HCT116 (cell line): ENCODE measurements at regions not wholly inside any gene's neighbourhood (a gene's known extent, or its start where the extent isn't known, plus 50 kb on each side); places are given as distances from the start of the nearest gene placed in this dataset.
"Not testable (repeated sequence)": the region's sequence is repeated elsewhere in the genome, so short reads cannot be mapped to it uniquely, and the experiment has no call there.

Experiments
- ATAC-seq: fragments of 200-7000 bp; cut with Tn5 transposase; 2 replicates; pipeline ENCODE4 v1.9.1; 2020; ENCODE audit warnings: mild to moderate bottlenecking, moderate library complexity
- BruUV-seq: library from RNA; stranded (reverse); fragments of 400-500 nt; replicated peaks from 2 replicates; lab custom pipeline; 2021; lab: Mats Ljungman, UMichigan
- CTCF ChIA-PET: fragments of 300-600 bp; sonication (Branson Sonifier 250); formaldehyde crosslinking; loops from one replicate; lab custom pipeline; 2021; ENCODE audit warnings: antibody characterized with exemption; lab: Charles Lee
- POLR2A ChIA-PET: fragments of 300-600, 350-600 bp; sonication (Branson Sonifier 250); formaldehyde crosslinking; loops from one replicate; lab custom pipeline; 2021; ENCODE audit warnings: antibody characterized with exemption; lab: Charles Lee
- RAD21 ChIA-PET, 2 experiments: fragments of 300-600 bp; sonication (Branson Sonifier 250); formaldehyde crosslinking; loops; one replicate each; lab custom pipeline; 2023; ENCODE audit warnings: low total read pairs in 2 of 2; ENCODE audit not compliant: uncharacterized antibody in 2 of 2, unreplicated experiment in 2 of 2, low non-redundant PET in 1 of 2; lab: Charles Lee
- DNase-seq: peaks from one replicate; pipeline ENCODE4 v3.0.0-alpha.2; 2010; ENCODE audit warnings: low read depth, low spot score
- H2AFZ ChIP-seq: fragments of 200-600 bp; shearing (Covaris generic), sonication (generic); 2 replicates; pipeline ENCODE4 v1.6.1; 2017; ENCODE audit warnings: low read depth, mixed run types, mixed read lengths, antibody characterized with exemption, low read length; ENCODE audit not compliant: poor library complexity, severe bottlenecking
- H3K27ac ChIP-seq: 2 replicates; pipeline ENCODE4 v1.5.1; 2012; ENCODE audit warnings: low read depth, low read length
- H3K27me3 ChIP-seq: fragments of 200-600 bp; sonication (generic); 2 replicates; pipeline ENCODE4 v1.6.1; 2016; ENCODE audit warnings: mixed run types, low read length, mixed read lengths; ENCODE audit not compliant: insufficient read depth
- H3K36me3 ChIP-seq, 2 experiments: fragments of 200-500 bp in 1 of 2; fragments of 200-600 bp in 1 of 2; sonication (Bioruptor generic) in 1 of 2; sonication (generic) in 1 of 2; 2 replicates each; pipeline versions ENCODE4 v1.5.1 to v1.6.1; 2014 to 2016; ENCODE audit warnings: low read length in 2 of 2, inconsistent platforms in 1 of 2, mixed read lengths in 1 of 2, mixed run types in 1 of 2; ENCODE audit not compliant: insufficient read depth in 2 of 2, control insufficient read depth in 1 of 2
- H3K4me1 ChIP-seq, 2 experiments: fragments of 200-600 bp in 1 of 2; sonication (generic) in 1 of 2; 2 replicates each; pipeline versions ENCODE4 v1.5.1 to v1.6.1; 2012 to 2017; ENCODE audit warnings: low read length in 2 of 2, inconsistent platforms in 1 of 2, mild to moderate bottlenecking in 1 of 2, mixed read lengths in 1 of 2, mixed run types in 1 of 2, moderate library complexity in 1 of 2; ENCODE audit not compliant: insufficient read depth in 2 of 2, control insufficient read depth in 1 of 2
- H3K4me2 ChIP-seq: fragments of 200-600 bp; sonication (generic); 2 replicates; pipeline ENCODE4 v1.6.1; 2017; ENCODE audit warnings: mixed run types, low read length, mixed read lengths
- H3K4me3 ChIP-seq, 2 experiments: fragments of 200-600 bp in 1 of 2; sonication (generic) in 1 of 2; replicated peaks in 1 of 2; 2 replicates each; pipeline ENCODE4 v1.5.1; 2011 to 2016; ENCODE audit warnings: low read length in 2 of 2, control low read depth in 1 of 2, low read depth in 1 of 2, mild to moderate bottlenecking in 1 of 2, mixed read lengths in 1 of 2, mixed run types in 1 of 2
- H3K79me2 ChIP-seq: fragments of 200-600 bp; sonication (generic); 2 replicates; pipeline ENCODE4 v1.6.1; 2017; ENCODE audit warnings: mild to moderate bottlenecking, mixed run types, low read length, moderate library complexity, mixed read lengths; ENCODE audit not compliant: insufficient read depth
- H3K9ac ChIP-seq: fragments of 200-600 bp; sonication (generic); 2 replicates; pipeline ENCODE4 v1.6.1; 2016; ENCODE audit warnings: low read length, mixed read lengths
- H3K9me2 ChIP-seq: fragments of 200-600 bp; sonication (generic), shearing (Covaris generic); 2 replicates; pipeline ENCODE4 v1.6.1; 2017; ENCODE audit warnings: mixed run types, mild to moderate bottlenecking, moderate library complexity; ENCODE audit not compliant: insufficient read depth
- H3K9me3 ChIP-seq, 2 experiments: fragments of 200-500 bp in 1 of 2; fragments of 200-600 bp in 1 of 2; sonication (Bioruptor generic) in 1 of 2; sonication (generic) in 1 of 2; 2 replicates each; pipeline ENCODE4 v1.6.1; 2014 to 2017; ENCODE audit warnings: low read length in 2 of 2, mixed read lengths in 2 of 2, inconsistent platforms in 1 of 2, low read depth in 1 of 2, mild to moderate bottlenecking in 1 of 2, mixed run types in 1 of 2, moderate library complexity in 1 of 2; ENCODE audit not compliant: control insufficient read depth in 1 of 2, insufficient read depth in 1 of 2
- H4K20me1 ChIP-seq: fragments of 200-600 bp; sonication (generic), shearing (Covaris generic); 2 replicates; pipeline ENCODE4 v1.6.1; 2017; ENCODE audit warnings: mixed run types, mild to moderate bottlenecking, moderate library complexity; ENCODE audit not compliant: insufficient read depth
- intact Hi-C: fragments of 100-400 bp; cut with micrococcal nuclease; formaldehyde crosslinking; loops from 2 replicates; pipeline ENCODE4 v1.10.0; 2022

DNA sequence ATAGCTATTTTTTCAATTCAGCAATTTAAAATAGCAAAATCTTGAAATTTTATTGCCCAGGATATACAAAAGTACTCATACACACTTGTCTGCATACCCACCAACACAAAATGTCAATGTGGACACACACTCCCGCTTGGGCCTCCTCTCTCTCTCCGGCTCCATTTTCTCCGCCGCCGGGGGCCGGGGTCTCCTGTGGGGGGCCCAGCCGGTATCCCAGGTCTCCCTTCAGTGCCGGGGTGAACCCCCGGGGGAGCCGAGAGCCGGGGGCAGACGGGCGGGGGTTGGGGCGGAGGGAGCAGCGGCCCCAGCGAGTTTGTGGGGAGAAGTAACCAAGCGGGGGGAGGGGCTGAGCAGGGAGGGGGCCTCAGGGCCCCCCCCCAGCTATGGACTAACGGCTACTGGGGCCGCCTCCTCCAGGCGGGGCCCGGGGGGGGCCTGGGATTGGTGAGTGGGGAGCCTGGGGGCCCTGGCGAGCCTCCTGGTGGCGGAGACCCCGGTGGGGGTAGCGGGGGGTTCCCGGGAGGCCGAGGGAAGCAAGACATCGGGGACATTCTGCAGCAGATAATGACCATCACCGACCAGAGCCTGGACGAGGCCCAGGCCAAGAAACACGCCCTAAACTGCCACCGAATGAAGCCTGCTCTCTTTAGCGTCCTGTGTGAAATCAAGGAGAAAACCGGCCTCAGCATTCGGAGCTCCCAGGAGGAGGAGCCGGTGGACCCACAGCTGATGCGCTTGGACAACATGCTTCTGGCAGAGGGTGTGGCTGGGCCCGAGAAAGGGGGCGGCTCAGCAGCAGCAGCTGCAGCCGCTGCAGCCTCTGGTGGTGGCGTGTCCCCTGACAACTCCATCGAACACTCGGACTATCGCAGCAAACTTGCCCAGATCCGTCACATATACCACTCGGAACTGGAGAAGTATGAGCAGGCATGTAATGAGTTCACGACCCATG, 56.6 kb downstream of the CHST2 start:
- H3K4me2 ChIP-seq, DNase-seq, H2AFZ ChIP-seq, H3K27ac ChIP-seq, RAD21 ChIA-PET, H3K27me3 ChIP-seq, intact Hi-C loops, ATAC-seq, H3K36me3 ChIP-seq, H3K4me1 ChIP-seq, H3K9me2 ChIP-seq, H3K4me3 ChIP-seq, H3K9ac ChIP-seq, CTCF ChIA-PET, POLR2A ChIA-PET, H3K9me3 ChIP-seq, BruUV-seq, H4K20me1 ChIP-seq, H3K79me2 ChIP-seq: not testable (repeated sequence)

DNA sequence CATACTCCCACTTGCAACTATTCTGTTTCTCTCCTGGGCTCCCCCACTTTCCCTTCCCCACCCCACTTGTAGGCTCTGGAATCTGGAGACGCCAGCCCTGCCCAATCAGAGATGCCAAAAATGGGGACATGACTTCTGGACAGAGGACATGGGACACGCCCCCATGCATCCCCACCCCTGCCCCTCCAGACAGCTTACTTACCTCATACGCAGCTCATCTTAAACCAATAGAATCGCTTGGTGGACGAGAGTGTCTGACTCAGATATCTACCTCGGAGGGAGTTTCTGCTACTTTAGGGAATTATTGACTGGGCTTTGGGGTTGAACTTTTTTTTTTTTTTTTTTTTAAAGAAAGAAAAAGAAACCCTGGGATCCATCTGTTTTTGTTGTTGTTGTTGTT, 58.4 kb downstream of the CHST2 start:
- H3K4me1 ChIP-seq, CTCF ChIA-PET, H3K36me3 ChIP-seq, H3K4me3 ChIP-seq, DNase-seq, H4K20me1 ChIP-seq, H3K27ac ChIP-seq, RAD21 ChIA-PET, intact Hi-C loops, BruUV-seq, H3K9me3 ChIP-seq, H3K9ac ChIP-seq, H2AFZ ChIP-seq, H3K4me2 ChIP-seq, POLR2A ChIA-PET, H3K9me2 ChIP-seq, H3K27me3 ChIP-seq, H3K79me2 ChIP-seq: not testable (repeated sequence)
- ATAC-seq, result peak; percentile 38; the same call in 1 of the 2 replicates

DNA sequence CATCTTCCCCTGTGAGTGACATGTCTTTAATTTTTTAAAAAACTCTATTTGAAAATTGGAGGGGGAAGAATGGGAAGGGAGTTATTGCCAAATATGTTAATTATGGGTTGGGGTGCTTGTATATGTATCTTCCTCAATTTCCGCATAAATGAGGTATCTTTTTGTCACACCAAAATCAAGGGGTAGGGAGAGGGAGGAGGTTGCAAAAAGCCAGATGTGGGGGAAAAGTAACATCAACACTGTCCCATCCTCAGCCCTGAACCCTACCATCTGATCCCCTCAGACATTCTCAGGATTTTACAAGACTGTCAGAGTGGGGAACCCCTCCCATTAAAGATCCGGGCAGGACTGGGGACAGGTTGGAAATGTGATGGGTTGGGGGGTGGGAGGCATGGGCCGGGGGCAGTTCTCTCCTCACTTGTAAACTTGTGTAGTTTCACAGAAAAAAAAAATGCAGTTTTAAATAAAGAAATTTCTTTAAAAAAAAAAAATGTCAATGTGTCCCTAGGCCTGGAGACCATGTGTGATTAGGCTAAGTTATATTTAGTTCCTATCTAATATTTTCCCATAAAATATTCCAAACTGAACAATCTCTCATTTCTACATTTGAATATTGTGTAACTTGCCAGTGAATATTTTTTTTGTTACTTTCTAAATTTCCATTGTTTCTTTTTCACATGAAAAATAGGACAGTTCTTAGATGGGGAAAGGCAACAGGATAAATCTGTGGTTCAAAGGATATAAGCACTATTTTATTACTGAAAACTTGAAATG, 59.4 kb downstream of the CHST2 start:
- H3K9ac ChIP-seq, H3K27me3 ChIP-seq, H2AFZ ChIP-seq, H3K4me1 ChIP-seq, H3K9me3 ChIP-seq, RAD21 ChIA-PET, H3K4me3 ChIP-seq, H3K79me2 ChIP-seq, CTCF ChIA-PET, POLR2A ChIA-PET, H3K9me2 ChIP-seq, H3K27ac ChIP-seq, H3K36me3 ChIP-seq, H3K4me2 ChIP-seq, DNase-seq, ATAC-seq, intact Hi-C loops, BruUV-seq, H4K20me1 ChIP-seq: not testable (repeated sequence)
